Right forelimb (tissue), 1 donor: ENCODE measurements at regions not wholly inside any gene's neighbourhood (a gene's known extent, or its start where the extent isn't known, plus 50 kb on each side); places are given as distances from the start of the nearest gene placed in this dataset.

Experiments
- DNase-seq: peaks from one replicate; pipeline ENCODE4 v3.0.0-alpha.2; 2018

GRCh38 chr2:59702026-59702425 is 851.4 kb downstream of the BCL11A start:
- DNase-seq: no peak

GRCh38 chr2:59701271-59701994 is 852.0 kb downstream of the BCL11A start:
- no peak for DNase-seq

- DNase-seq: no peak
Observed at GRCh38 chr2:59694176-59694575, 859.3 kb downstream of the BCL11A start.

- no peak for DNase-seq
Observed at GRCh38 chr2:59693231-59693959, 860.1 kb downstream of the BCL11A start.

GRCh38 chr2:59691518-59692190 is 861.8 kb downstream of the BCL11A start:
- no peak for DNase-seq

- DNase-seq: no peak
Observed at GRCh38 chr2:59690849-59691248, 862.6 kb downstream of the BCL11A start.

GRCh38 chr2:59684771-59685166 is 868.7 kb downstream of the BCL11A start:
- no peak for DNase-seq

- DNase-seq: no peak
Observed at GRCh38 chr2:59684116-59684770, 869.2 kb downstream of the BCL11A start.

GRCh38 chr2:59680863-59681262 is 872.6 kb downstream of the BCL11A start:
- DNase-seq: no peak

- no peak for DNase-seq
Observed at GRCh38 chr2:59677158-59677557, 876.3 kb downstream of the BCL11A start.

GRCh38 chr2:59674100-59674499 is 879.4 kb downstream of the BCL11A start:
- DNase-seq: no peak

GRCh38 chr2:59665021-59665420 is 888.4 kb downstream of the BCL11A start:
- no peak for DNase-seq

GRCh38 chr2:59662127-59662861 is 891.2 kb downstream of the BCL11A start:
- DNase-seq: no peak

- DNase-seq: no peak
Observed at GRCh38 chr2:59660262-59660661, 893.2 kb downstream of the BCL11A start.

GRCh38 chr2:59658906-59659635 is 894.4 kb downstream of the BCL11A start:
- peak; percentile 47 for DNase-seq

GRCh38 chr2:59655809-59656208 is 897.6 kb downstream of the BCL11A start:
- DNase-seq: no peak

- DNase-seq: no peak
Observed at GRCh38 chr2:59654710-59655109, 898.7 kb downstream of the BCL11A start.

- no peak for DNase-seq
Observed at GRCh38 chr2:59653164-59653563, 900.3 kb downstream of the BCL11A start.

GRCh38 chr2:59630789-59631188 is 922.7 kb downstream of the BCL11A start:
- no peak for DNase-seq

GRCh38 chr2:59627599-59627998 is 925.9 kb downstream of the BCL11A start:
- DNase-seq: no peak

GRCh38 chr2:59622599-59623308 is 930.7 kb downstream of the BCL11A start:
- DNase-seq: no peak
